ENCODE measurements at regions not wholly inside any gene's neighbourhood (a gene's known extent, or its start where the extent isn't known, plus 50 kb on each side); places are given as distances from the start of the nearest gene placed in this dataset.
A peak's percentile ranks its signal among the peaks of the same experiment; 100 is the strongest.
"Not testable (repeated sequence)": the region's sequence is repeated elsewhere in the genome, so short reads cannot be mapped to it uniquely, and the experiment has no call there.

DNA sequence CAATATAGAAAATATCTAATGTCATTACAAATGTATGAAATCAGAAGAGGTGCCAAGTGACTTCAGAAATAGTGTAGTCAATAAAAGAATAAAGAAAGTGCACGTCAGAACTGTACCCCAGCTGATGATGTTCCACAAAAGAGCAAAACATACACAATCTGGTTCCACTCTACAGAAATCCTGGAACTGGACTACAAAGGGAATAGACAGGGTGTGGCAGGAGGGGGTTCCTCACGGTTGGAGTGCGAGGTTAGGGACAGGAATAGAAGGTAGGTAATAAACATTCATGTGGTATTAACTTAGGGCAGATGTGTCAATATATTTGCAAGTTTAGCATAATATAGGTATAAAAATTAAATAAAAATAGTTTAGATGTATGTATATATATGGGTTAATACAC lies 103.3 kb upstream of the GOLGA6L6 start:
- Histone ChIP-seq H3K4me3 (no peak overlapping the region), H3K27me3 (peaks cover 0 to 13% (median 0%) of the 10 kb centered on the region in 4 donors), H3K27ac (replicated peaks in 1 of 4) (no peak overlapping the region), H3K9me3 (no peaks in the 10 kb centered on the region), H3K4me1 (no peaks in the 10 kb centered on the region), H3K36me3 (no peaks in the 10 kb centered on the region)
- DNase-seq (ENCODE audit: extremely low spot score): no peak
- 66% methylated on average over 3 of the region's 3 CpGs for WGBS
- intact Hi-C loops (cut with DNase I): no loop called here
- TF ChIP-seq EP300 (IDR thresholded peaks at IDR 0.05): no peak
- TF ChIP-seq POLR2A (IDR thresholded peaks at IDR 0.05; ENCODE audit: low read depth): no peak

DNA sequence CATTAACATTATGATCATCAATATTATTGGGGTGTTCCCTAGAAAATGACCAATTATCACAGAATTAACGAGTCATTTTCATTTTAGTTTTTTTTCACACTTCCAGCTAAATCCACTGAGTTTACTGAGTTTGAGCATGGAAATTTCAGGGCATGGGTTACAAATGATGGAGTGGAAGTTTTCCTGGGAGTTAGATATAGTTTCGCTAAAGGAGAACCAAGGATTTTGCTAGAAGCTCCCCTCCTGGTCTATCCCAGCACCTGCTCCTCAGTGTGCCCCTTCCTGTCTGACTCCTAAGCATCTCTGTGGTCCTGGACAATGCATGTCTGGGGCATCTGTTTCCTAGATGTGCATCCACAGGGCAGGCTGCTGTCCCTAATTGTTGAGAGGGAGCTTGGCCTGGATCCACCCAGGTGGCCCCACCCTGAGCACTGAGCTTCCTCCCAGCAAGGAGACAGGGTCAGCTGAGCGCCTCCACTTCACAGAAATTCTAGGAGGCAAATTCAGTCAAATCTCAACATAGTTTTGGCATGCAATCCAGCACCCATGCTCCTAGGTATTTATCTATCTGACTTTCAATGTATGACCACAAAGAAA lies 102.3 kb upstream of the GOLGA6L6 start:
- Histone ChIP-seq H3K9me3 (no peaks in the 10 kb centered on the region), H3K4me1 (no peaks in the 10 kb centered on the region), H3K4me3 (no peak overlapping the region), H3K27me3 (peaks cover 0 to 13% (median 0%) of the 10 kb centered on the region in 4 donors), H3K27ac (replicated peaks in 1 of 4) (no peak overlapping the region), H3K36me3 (no peaks in the 10 kb centered on the region)
- WGBS: 52% methylated on average over 3 of the region's 3 CpGs
- DNase-seq (ENCODE audit: extremely low spot score): no peak
- intact Hi-C loops (cut with DNase I): no loop called here
- TF ChIP-seq POLR2AphosphoS5 (IDR thresholded peaks at IDR 0.05) (no peak), POLR2A (IDR thresholded peaks at IDR 0.05; ENCODE audit: low read depth) (no peak), EP300 (IDR thresholded peaks at IDR 0.05) (no peak)
- TF ChIP-seq, protein P1, sequence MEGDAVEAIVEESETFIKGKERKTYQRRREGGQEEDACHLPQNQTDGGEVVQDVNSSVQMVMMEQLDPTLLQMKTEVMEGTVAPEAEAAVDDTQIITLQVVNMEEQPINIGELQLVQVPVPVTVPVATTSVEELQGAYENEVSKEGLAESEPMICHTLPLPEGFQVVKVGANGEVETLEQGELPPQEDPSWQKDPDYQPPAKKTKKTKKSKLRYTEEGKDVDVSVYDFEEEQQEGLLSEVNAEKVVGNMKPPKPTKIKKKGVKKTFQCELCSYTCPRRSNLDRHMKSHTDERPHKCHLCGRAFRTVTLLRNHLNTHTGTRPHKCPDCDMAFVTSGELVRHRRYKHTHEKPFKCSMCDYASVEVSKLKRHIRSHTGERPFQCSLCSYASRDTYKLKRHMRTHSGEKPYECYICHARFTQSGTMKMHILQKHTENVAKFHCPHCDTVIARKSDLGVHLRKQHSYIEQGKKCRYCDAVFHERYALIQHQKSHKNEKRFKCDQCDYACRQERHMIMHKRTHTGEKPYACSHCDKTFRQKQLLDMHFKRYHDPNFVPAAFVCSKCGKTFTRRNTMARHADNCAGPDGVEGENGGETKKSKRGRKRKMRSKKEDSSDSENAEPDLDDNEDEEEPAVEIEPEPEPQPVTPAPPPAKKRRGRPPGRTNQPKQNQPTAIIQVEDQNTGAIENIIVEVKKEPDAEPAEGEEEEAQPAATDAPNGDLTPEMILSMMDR (IDR thresholded peaks at IDR 0.05): no peak

DNA sequence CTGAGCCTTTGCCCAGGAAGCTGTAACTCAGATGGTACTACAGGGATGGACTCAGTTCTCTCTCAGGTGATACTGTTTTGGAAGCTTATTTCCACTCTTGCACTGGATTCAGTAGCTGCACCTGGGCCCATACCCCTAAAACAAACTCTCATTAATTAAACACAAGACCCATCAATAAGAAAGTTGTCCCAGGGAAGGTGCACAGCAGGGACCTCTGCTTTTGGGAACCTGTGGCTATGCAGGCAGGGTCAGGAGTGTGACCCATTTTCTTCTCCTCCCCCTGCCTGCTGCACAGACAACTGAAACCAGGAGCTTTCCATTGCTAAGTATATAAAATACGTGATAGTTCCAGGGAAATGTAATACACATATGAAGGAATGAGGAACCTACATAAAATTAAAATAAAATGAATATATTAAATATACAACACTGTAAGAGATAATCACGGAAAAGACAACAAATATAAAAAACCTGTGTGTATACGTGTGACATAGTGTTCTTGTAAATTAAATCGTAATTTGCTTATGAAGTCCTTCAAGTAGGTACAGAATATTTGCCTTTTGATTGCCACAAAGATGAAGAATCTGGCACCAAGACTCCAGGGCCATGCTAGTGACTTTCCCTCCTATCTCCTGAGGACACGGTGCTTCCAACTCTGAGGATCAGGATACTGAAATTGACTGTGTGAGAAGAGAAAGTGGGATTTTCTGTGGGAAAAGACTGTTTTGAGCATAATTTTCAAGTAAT lies 101.6 kb upstream of the GOLGA6L6 start:
- peak; percentile 91 for DNase-seq (ENCODE audit: extremely low spot score)
- H3K4me1 ChIP-seq: no peaks in the 10 kb centered on the region
- no peak for TF ChIP-seq POLR2AphosphoS5 (IDR thresholded peaks at IDR 0.05)
- TF ChIP-seq, protein P1 (IDR thresholded peaks at IDR 0.05): no peak
- TF ChIP-seq EP300 (IDR thresholded peaks at IDR 0.05): no peak
- TF ChIP-seq POLR2A (IDR thresholded peaks at IDR 0.05; ENCODE audit: low read depth): no peak
- H3K9me3 ChIP-seq: no peaks in the 10 kb centered on the region
- 64% methylated on average over 5 of the region's 5 CpGs for WGBS
- intact Hi-C loops (cut with DNase I): no loop called here
- no peak overlapping the region for H3K4me3 ChIP-seq
- H3K36me3 ChIP-seq: no peaks in the 10 kb centered on the region
- H3K27ac ChIP-seq (replicated peaks in 1 of 4): no peak overlapping the region
- H3K27me3 ChIP-seq: peaks cover 0 to 13% (median 0%) of the 10 kb centered on the region in 4 donors

DNA sequence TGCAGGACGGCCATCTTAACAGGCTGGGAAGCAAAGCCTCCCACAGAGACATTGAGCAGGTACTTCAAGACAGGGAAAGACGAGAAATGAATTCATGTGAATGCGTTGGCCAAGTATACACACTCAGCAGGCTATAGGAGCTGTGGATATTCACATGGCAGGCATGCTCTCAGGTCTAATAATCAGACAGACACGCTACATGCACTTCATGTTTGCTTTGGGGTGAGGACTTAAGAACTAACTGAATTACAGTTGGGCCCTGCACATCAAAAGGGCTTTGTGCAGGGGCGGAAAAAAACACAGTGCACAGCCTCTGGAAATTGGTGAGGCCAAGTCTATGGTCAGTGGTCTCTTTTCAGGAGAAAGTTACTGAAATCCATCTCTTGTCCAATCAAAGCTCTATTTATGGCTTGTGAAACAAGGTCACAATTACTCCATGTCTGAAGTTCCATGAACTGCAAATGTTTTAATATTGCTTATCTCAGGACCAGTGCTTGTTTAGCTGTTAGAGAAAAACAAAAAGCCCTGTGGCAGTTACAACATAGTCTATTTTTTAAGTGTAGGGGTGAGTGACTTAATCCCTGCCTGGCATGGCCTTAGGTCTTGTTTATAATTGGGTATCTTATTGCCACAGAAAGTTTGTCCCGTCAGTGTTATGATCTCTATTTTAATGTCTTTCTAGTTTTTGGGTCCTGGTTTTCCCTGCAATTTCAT lies 100.6 kb upstream of the GOLGA6L6 start:
- TF ChIP-seq, protein P1 (IDR thresholded peaks at IDR 0.05): no peak
- no peak for TF ChIP-seq POLR2AphosphoS5 (IDR thresholded peaks at IDR 0.05)
- Histone ChIP-seq H3K27ac (replicated peaks in 1 of 4) (no peak overlapping the region), H3K4me1 (no peaks in the 10 kb centered on the region), H3K4me3 (no peak overlapping the region), H3K9me3 (no peaks in the 10 kb centered on the region), H3K27me3 (peaks cover 0 to 13% (median 0%) of the 10 kb centered on the region in 4 donors), H3K36me3 (no peaks in the 10 kb centered on the region)
- peak; percentile 90 for DNase-seq (ENCODE audit: extremely low spot score)
- intact Hi-C loops (cut with DNase I): no loop called here
- 58% methylated on average over 6 of the region's 6 CpGs for WGBS

DNA sequence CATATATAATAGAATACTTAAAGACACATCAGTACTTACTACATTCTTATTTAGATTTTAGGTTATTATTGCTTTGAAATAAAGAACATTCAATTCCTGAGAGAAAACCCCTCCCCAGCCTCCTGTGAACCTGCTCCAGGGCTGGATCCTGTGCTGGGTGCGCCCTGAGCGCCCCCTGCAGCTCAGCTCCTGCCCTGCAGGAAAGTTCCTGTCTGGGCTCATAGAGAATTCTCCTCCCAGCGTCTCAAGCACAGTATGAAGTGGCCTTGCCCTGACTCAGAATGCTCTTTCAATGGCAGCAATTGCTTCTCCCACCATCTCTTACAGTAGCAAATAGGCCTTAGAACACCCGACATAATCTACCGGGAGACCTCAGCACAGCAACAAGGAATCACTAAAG lies 98.8 kb upstream of the GOLGA6L6 start:
- WGBS: 10% methylated on average over 2 of the region's 5 CpGs
- H3K36me3 ChIP-seq; intact Hi-C loops (cut with DNase I); H3K4me3 ChIP-seq; H3K27ac ChIP-seq (replicated peaks in 1 of 4); H3K4me1 ChIP-seq; DNase-seq (ENCODE audit: extremely low spot score); H3K9me3 ChIP-seq: not testable (repeated sequence)
- H3K27me3 ChIP-seq: peaks cover 0 to 13% (median 0%) of the 10 kb centered on the region in 4 donors

DNA sequence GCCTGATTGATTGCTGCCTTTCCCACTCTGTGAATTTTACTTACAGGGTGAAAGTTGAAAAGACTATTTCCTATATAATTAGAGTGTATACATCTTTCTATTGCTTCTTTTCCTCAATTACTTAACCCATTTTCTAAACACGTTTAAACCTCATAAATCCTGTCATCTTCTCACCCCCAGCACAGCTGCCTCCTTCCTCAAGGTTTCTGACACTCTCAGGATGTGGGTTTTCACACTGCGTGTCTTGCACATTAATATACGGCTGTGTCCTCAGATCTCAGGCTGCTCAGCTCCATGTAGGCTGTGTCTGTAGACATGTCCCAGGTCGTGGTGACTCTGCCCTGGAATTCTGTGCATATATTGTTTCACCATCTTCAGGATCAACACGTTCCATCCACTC lies 97.6 kb upstream of the GOLGA6L6 start:
- H3K36me3 ChIP-seq; intact Hi-C loops (cut with DNase I); H3K9me3 ChIP-seq; H3K27ac ChIP-seq (replicated peaks in 1 of 4); H3K4me3 ChIP-seq; H3K4me1 ChIP-seq; DNase-seq (ENCODE audit: extremely low spot score): not testable (repeated sequence)
- no CpG with 5 or more reads among the region's 5 CpGs for WGBS
- peaks cover 0 to 13% (median 0%) of the 10 kb centered on the region in 4 donors for H3K27me3 ChIP-seq

DNA sequence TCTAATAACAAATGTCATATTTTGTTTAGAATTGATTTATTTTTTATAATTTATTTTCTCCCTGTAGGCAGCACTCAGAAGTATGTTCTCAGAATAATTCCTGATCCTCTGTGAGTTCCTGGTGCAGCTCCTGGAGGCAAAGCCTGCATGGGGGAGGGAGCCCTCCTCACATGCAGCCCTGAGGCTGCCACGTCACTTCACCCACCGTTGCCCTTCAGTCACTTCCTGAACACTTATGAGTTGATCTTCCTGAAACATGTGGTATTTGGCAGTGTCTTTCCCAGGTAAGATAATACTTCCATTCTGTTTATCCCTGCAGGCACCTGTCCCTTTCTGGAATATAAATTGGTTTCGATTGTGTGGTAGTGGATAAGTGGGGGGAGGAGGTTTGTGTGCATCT lies 95.9 kb upstream of the GOLGA6L6 start:
- H3K9me3 ChIP-seq; H3K4me3 ChIP-seq; H3K27ac ChIP-seq (replicated peaks in 1 of 4); DNase-seq (ENCODE audit: extremely low spot score); intact Hi-C loops (cut with DNase I); H3K4me1 ChIP-seq; H3K27me3 ChIP-seq; H3K36me3 ChIP-seq: not testable (repeated sequence)
- WGBS: 100% methylated on average over 1 of the region's 3 CpGs

DNA sequence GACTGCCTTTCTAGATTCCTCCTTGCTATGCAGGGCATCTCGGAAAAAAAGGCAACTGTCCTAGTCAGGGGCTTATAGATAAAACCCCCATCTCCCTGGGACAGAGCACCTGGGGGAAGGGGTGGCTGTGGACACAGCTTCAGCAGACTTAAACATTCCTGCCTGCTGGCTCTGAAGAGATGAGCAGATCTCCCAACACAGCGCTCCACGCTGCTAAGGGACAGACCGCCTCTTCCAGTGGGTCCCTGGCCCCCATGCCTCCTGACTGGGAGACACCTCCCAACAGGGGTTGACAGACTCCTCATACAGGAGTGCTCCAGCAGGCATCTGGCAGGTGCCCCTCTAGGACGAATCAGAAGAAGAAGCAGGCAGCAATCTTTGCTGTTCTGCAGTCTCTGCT lies 87.9 kb upstream of the GOLGA6L6 start:
- H3K9me3 ChIP-seq; DNase-seq (ENCODE audit: extremely low spot score); H3K27ac ChIP-seq (replicated peaks in 1 of 4); intact Hi-C loops (cut with DNase I); H3K4me3 ChIP-seq; H3K4me1 ChIP-seq; H3K36me3 ChIP-seq; H3K27me3 ChIP-seq: not testable (repeated sequence)
- 74% methylated on average over 3 of the region's 5 CpGs for WGBS

DNA sequence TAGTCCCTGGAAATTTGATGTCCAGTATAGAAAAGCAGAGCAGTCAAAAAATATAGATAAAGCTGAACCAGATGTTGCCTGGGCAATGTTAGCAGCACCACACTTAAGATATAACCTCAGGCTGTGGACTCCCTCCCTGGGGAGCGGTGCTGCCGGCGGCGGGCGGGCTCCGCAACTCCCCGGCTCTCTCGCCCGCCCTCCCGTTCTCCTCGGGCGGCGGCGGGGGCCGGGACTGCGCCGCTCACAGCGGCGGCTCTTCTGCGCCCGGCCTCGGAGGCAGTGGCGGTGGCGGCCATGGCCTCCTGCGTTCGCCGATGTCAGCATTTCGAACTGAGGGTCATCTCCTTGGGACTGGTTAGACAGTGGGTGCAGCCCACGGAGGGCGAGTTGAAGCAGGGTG lies 86.9 kb upstream of the GOLGA6L6 start:
- WGBS: no CpG with 5 or more reads among the region's 30 CpGs
- H3K4me1 ChIP-seq; H3K4me3 ChIP-seq; H3K36me3 ChIP-seq; H3K9me3 ChIP-seq; intact Hi-C loops (cut with DNase I); H3K27me3 ChIP-seq; DNase-seq (ENCODE audit: extremely low spot score); H3K27ac ChIP-seq (replicated peaks in 1 of 4): not testable (repeated sequence)
